ENCODE measurements at regions not wholly inside any gene's neighbourhood (a gene's known extent, or its start where the extent isn't known, plus 50 kb on each side); places are given as distances from the start of the nearest gene placed in this dataset.

GRCh38 chr4:59536428-59536827 is 1663.7 kb upstream of the ADGRL3 start:
- Mint-ChIP-seq H3K27ac (no peak overlapping the region), H3K4me3 (no peak overlapping the region), H3K9me3 (no peaks in the 10 kb centered on the region), H3K36me3 (ENCODE audit: low read depth) (no peaks in the 10 kb centered on the region), H3K4me1 (no peaks in the 10 kb centered on the region), H3K27me3 (no peaks in the 10 kb centered on the region)
- POLR2A ChIA-PET = no interaction called here
- CTCF ChIA-PET = no interaction called here
- DNase-seq (no peak), ATAC-seq (ENCODE audit: low read depth) (no peak)
- intact Hi-C loops (cut with micrococcal nuclease) = no loop called here
- no peak for TF ChIP-seq CTCF (IDR thresholded peaks at IDR 0.05)

GRCh38 chr4:59537246-59537886 is 1662.8 kb upstream of the ADGRL3 start:
- DNase-seq = no peak
- intact Hi-C loops (cut with micrococcal nuclease) = no loop called here
- Mint-ChIP-seq H3K4me1 (no peaks in the 10 kb centered on the region), H3K27ac (no peak overlapping the region), H3K36me3 (ENCODE audit: low read depth) (no peaks in the 10 kb centered on the region), H3K4me3 (no peak overlapping the region), H3K9me3 (no peaks in the 10 kb centered on the region), H3K27me3 (no peaks in the 10 kb centered on the region)
- CTCF ChIA-PET = no interaction called here
- no peak for TF ChIP-seq CTCF (IDR thresholded peaks at IDR 0.05)
- no peak for ATAC-seq (ENCODE audit: low read depth)
- POLR2A ChIA-PET = no interaction called here

GRCh38 chr4:59539401-59539800 is 1660.7 kb upstream of the ADGRL3 start:
- no peaks in the 10 kb centered on the region for H3K4me1 Mint-ChIP-seq
- CTCF ChIA-PET = no interaction called here
- ATAC-seq (ENCODE audit: low read depth) (no peak), DNase-seq (no peak)
- no peaks in the 10 kb centered on the region for H3K36me3 Mint-ChIP-seq (ENCODE audit: low read depth)
- POLR2A ChIA-PET = no interaction called here
- no peak overlapping the region for H3K27ac Mint-ChIP-seq
- no peak for TF ChIP-seq CTCF (IDR thresholded peaks at IDR 0.05)
- no peaks in the 10 kb centered on the region for H3K9me3 Mint-ChIP-seq
- H3K4me3 Mint-ChIP-seq = no peak overlapping the region
- H3K27me3 Mint-ChIP-seq = no peaks in the 10 kb centered on the region
- intact Hi-C loops (cut with micrococcal nuclease) = no loop called here

GRCh38 chr4:59540311-59540710 is 1659.8 kb upstream of the ADGRL3 start:
- Mint-ChIP-seq H3K4me1 (no peaks in the 10 kb centered on the region), H3K4me3 (no peak overlapping the region), H3K9me3 (no peaks in the 10 kb centered on the region), H3K36me3 (ENCODE audit: low read depth) (no peaks in the 10 kb centered on the region), H3K27ac (no peak overlapping the region), H3K27me3 (no peaks in the 10 kb centered on the region)
- POLR2A ChIA-PET = no interaction called here
- ATAC-seq (ENCODE audit: low read depth) (no peak), DNase-seq (no peak)
- CTCF ChIA-PET = no interaction called here
- no peak for TF ChIP-seq CTCF (IDR thresholded peaks at IDR 0.05)
- intact Hi-C loops (cut with micrococcal nuclease) = no loop called here

- Mint-ChIP-seq H3K4me1 (peaks cover 10% of the 10 kb centered on the region), H3K4me3 (no peak overlapping the region), H3K27ac (no peak overlapping the region), H3K36me3 (ENCODE audit: low read depth) (no peaks in the 10 kb centered on the region), H3K9me3 (no peaks in the 10 kb centered on the region), H3K27me3 (no peaks in the 10 kb centered on the region)
- no peak for ATAC-seq (ENCODE audit: low read depth)
- CTCF ChIA-PET = no interaction called here
- POLR2A ChIA-PET = no interaction called here
- DNase-seq = no peak
- intact Hi-C loops (cut with micrococcal nuclease) = no loop called here
- TF ChIP-seq CTCF (IDR thresholded peaks at IDR 0.05) = no peak
Measured at GRCh38 chr4:59553063-59553720, 1646.9 kb upstream of the ADGRL3 start.
